HEK293 (cell line): ENCODE measurements at regions not wholly inside any gene's neighbourhood (a gene's known extent, or its start where the extent isn't known, plus 50 kb on each side); places are given as distances from the start of the nearest gene placed in this dataset.

Experiments
- CTCF ChIA-PET: fragments of 350-600 bp; formaldehyde crosslinking; extraction: SDS; loops from one replicate; lab custom pipeline; 2021; ENCODE audit warnings: antibody characterized with exemption; lab: Yijun Ruan, JAX
- POLR2A ChIA-PET: fragments of 300-600 bp; formaldehyde crosslinking; extraction: SDS; loops from one replicate; lab custom pipeline; 2020; ENCODE audit warnings: antibody characterized with exemption, inconsistent platforms; lab: Yijun Ruan, JAX
- H3K27ac ChIP-seq: fragments of 200-500 bp; sonication (Bioruptor generic); 2 replicates; pipeline ENCODE4 v1.5.1; 2014; ENCODE audit warnings: low read depth, low read length, control low read depth, inconsistent platforms; ENCODE audit errors: extremely low read depth
- H3K36me3 ChIP-seq, 2 experiments: fragments of 200-500 bp in 1 of 2; sonication (Bioruptor generic) in 1 of 2; 1 replicate in 1 of 2; 2 replicates in 1 of 2; pipeline ENCODE4 v1.5.1; 2014 to 2017; ENCODE audit warnings: inconsistent platforms in 2 of 2, low read length in 2 of 2; ENCODE audit not compliant: control insufficient read depth in 2 of 2, insufficient read depth in 1 of 2
- H3K4me1 ChIP-seq: fragments of 200-500 bp; sonication (Bioruptor generic); 2 replicates; pipeline ENCODE4 v1.5.1; 2014; ENCODE audit warnings: mild to moderate bottlenecking, low read length, inconsistent platforms; ENCODE audit not compliant: control insufficient read depth, insufficient read depth
- H3K4me3 ChIP-seq: 2 replicates; pipeline ENCODE4 v1.5.1; 2011; ENCODE audit warnings: low read depth, mild to moderate bottlenecking, control low read depth, low read length, moderate library complexity
- H3K9me3 ChIP-seq: fragments of 200-500 bp; sonication (Bioruptor generic); 2 replicates; pipeline ENCODE4 v1.5.1; 2014; ENCODE audit warnings: low read depth, low read length, inconsistent platforms; ENCODE audit not compliant: control insufficient read depth, insufficient read depth
- OVOL3 ChIP-seq: fragments of 450-650 bp; formaldehyde crosslinking; IDR thresholded peaks from 2 replicates; pipeline ENCODE4 v1.5.1; 2016; ENCODE audit warnings: missing biosample characterization, missing genetic modification characterization
- SALL2 ChIP-seq: fragments of 450-650 bp; formaldehyde crosslinking; IDR thresholded peaks from 2 replicates; pipeline ENCODE4 v1.5.0; 2017; ENCODE audit warnings: missing biosample characterization, mild to moderate bottlenecking, missing genetic modification characterization, borderline replicate concordance
- SCRT2 ChIP-seq: fragments of 450-650 bp; formaldehyde crosslinking; IDR thresholded peaks from 2 replicates; pipeline ENCODE4 v1.5.1; 2016; ENCODE audit warnings: missing biosample characterization, missing genetic modification characterization
- SETDB1 ChIP-seq: IDR thresholded peaks from one replicate; pipeline ENCODE4 v1.6.1; 2017; ENCODE audit warnings: mild to moderate bottlenecking, low read length, moderate library complexity, mixed read lengths; ENCODE audit not compliant: insufficient read length
- WT1 ChIP-seq: fragments of 450-650 bp; formaldehyde crosslinking; IDR thresholded peaks from 2 replicates; pipeline ENCODE4 v1.5.1; 2016; ENCODE audit warnings: missing biosample characterization, missing genetic modification characterization
- ZBTB17 ChIP-seq: fragments of 450-650 bp; formaldehyde crosslinking; IDR thresholded peaks from 2 replicates; pipeline ENCODE4 v1.5.1; 2016; ENCODE audit warnings: missing biosample characterization, missing genetic modification characterization
- ZBTB20 ChIP-seq: fragments of 450-650 bp; formaldehyde crosslinking; IDR thresholded peaks from 2 replicates; pipeline ENCODE4 v1.5.1; 2016; ENCODE audit warnings: missing biosample characterization, missing genetic modification characterization
- ZFP41 ChIP-seq: fragments of 450-650 bp; formaldehyde crosslinking; IDR thresholded peaks from 2 replicates; pipeline ENCODE4 v1.5.1; 2016; ENCODE audit warnings: missing biosample characterization, missing genetic modification characterization, borderline replicate concordance
- ZIC2 ChIP-seq: fragments of 450-650 bp; formaldehyde crosslinking; IDR thresholded peaks from 2 replicates; pipeline ENCODE4 v1.5.1; 2016; ENCODE audit warnings: missing biosample characterization, missing genetic modification characterization
- ZNF133 ChIP-seq: fragments of 450-650 bp; formaldehyde crosslinking; IDR thresholded peaks from 2 replicates; pipeline ENCODE4 v1.5.1; 2016; ENCODE audit warnings: missing biosample characterization, missing genetic modification characterization
- ZNF155 ChIP-seq: fragments of 450-650 bp; formaldehyde crosslinking; IDR thresholded peaks from 2 replicates; pipeline ENCODE4 v1.5.1; 2016; ENCODE audit warnings: missing biosample characterization, missing genetic modification characterization
- ZNF16 ChIP-seq: fragments of 450-650 bp; formaldehyde crosslinking; IDR thresholded peaks from 2 replicates; pipeline ENCODE4 v1.5.1; 2016; ENCODE audit warnings: low read depth, missing biosample characterization, missing genetic modification characterization
- ZNF248 ChIP-seq: fragments of 450-650 bp; formaldehyde crosslinking; IDR thresholded peaks from 2 replicates; pipeline ENCODE4 v1.5.1; 2017; ENCODE audit warnings: missing biosample characterization, missing genetic modification characterization
- ZNF266 ChIP-seq: fragments of 450-650 bp; formaldehyde crosslinking; IDR thresholded peaks from 2 replicates; pipeline ENCODE4 v1.5.1; 2016; ENCODE audit warnings: missing biosample characterization, missing genetic modification characterization, low read depth
- ZNF501 ChIP-seq: fragments of 450-650 bp; formaldehyde crosslinking; IDR thresholded peaks from 2 replicates; pipeline ENCODE4 v1.5.1; 2016; ENCODE audit warnings: missing biosample characterization, missing genetic modification characterization
- ZNF549 ChIP-seq: fragments of 450-650 bp; IDR thresholded peaks from 2 replicates; pipeline ENCODE4 v1.5.1; 2018; ENCODE audit warnings: missing biosample characterization, missing genetic modification characterization, mild to moderate bottlenecking, inconsistent platforms, moderate library complexity
- ZNF596 ChIP-seq: fragments of 450-650 bp; IDR thresholded peaks from 2 replicates; pipeline ENCODE4 v1.5.0; 2018; ENCODE audit warnings: missing biosample characterization, mild to moderate bottlenecking, missing genetic modification characterization, moderate library complexity
- ZNF610 ChIP-seq: fragments of 450-650 bp; formaldehyde crosslinking; IDR thresholded peaks from 2 replicates; pipeline ENCODE4 v1.5.1; 2016; ENCODE audit warnings: missing biosample characterization, missing genetic modification characterization, borderline replicate concordance
- ZNF621 ChIP-seq: fragments of 450-650 bp; formaldehyde crosslinking; IDR thresholded peaks from 2 replicates; pipeline ENCODE4 v1.5.1; 2017; ENCODE audit warnings: missing biosample characterization, missing genetic modification characterization
- ZNF660 ChIP-seq: fragments of 450-650 bp; IDR thresholded peaks from 2 replicates; pipeline ENCODE4 v1.5.1; 2018; ENCODE audit warnings: missing biosample characterization, mild to moderate bottlenecking, missing genetic modification characterization
- ZNF670 ChIP-seq: fragments of 450-650 bp; formaldehyde crosslinking; IDR thresholded peaks from 2 replicates; pipeline ENCODE4 v1.5.1; 2016; ENCODE audit warnings: missing biosample characterization, missing genetic modification characterization, low read depth
- ZNF707 ChIP-seq: fragments of 450-650 bp; formaldehyde crosslinking; IDR thresholded peaks from 2 replicates; pipeline ENCODE4 v1.5.1; 2016; ENCODE audit warnings: missing biosample characterization, missing genetic modification characterization
- ZNF76 ChIP-seq: fragments of 450-650 bp; formaldehyde crosslinking; IDR thresholded peaks from 2 replicates; pipeline ENCODE4; 2016; ENCODE audit warnings: low read depth, missing biosample characterization, missing genetic modification characterization, borderline replicate concordance
- ZNF777 ChIP-seq: fragments of 450-650 bp; formaldehyde crosslinking; IDR thresholded peaks from 2 replicates; pipeline ENCODE4 v1.5.1; 2017; ENCODE audit warnings: missing biosample characterization, missing genetic modification characterization, borderline replicate concordance
- ZNF830 ChIP-seq: fragments of 450-650 bp; IDR thresholded peaks from 2 replicates; pipeline ENCODE4 v1.5.0; 2018; ENCODE audit warnings: missing biosample characterization, missing genetic modification characterization, low read depth, mild to moderate bottlenecking, moderate library complexity
- ZNF843 ChIP-seq: fragments of 450-650 bp; formaldehyde crosslinking; IDR thresholded peaks from 2 replicates; pipeline ENCODE4 v1.5.1; 2016; ENCODE audit warnings: missing biosample characterization, missing genetic modification characterization
- ZSCAN16 ChIP-seq: fragments of 450-650 bp; formaldehyde crosslinking; IDR thresholded peaks from 2 replicates; pipeline ENCODE4 v1.5.1; 2016; ENCODE audit warnings: missing biosample characterization, missing genetic modification characterization
- ZXDB ChIP-seq: fragments of 450-650 bp; formaldehyde crosslinking; IDR thresholded peaks from 2 replicates; pipeline ENCODE4 v1.5.1; 2016; ENCODE audit warnings: missing biosample characterization, missing genetic modification characterization
- TF ChIP-seq, protein P1 (sequence below): fragments of 450-650 bp; formaldehyde crosslinking; IDR thresholded peaks from 2 replicates; pipeline ENCODE4 v1.5.1; 2016; ENCODE audit warnings: missing biosample characterization, missing genetic modification characterization
- TF ChIP-seq, protein P2 (sequence below): fragments of 450-650 bp; formaldehyde crosslinking; IDR thresholded peaks from 2 replicates; pipeline ENCODE4 v1.5.1; 2016; ENCODE audit warnings: missing biosample characterization, missing genetic modification characterization
- TF ChIP-seq, protein P3 (sequence below): fragments of 450-650 bp; formaldehyde crosslinking; IDR thresholded peaks from 2 replicates; pipeline ENCODE4 v1.5.1; 2016; ENCODE audit warnings: missing biosample characterization, missing genetic modification characterization

DNA sequence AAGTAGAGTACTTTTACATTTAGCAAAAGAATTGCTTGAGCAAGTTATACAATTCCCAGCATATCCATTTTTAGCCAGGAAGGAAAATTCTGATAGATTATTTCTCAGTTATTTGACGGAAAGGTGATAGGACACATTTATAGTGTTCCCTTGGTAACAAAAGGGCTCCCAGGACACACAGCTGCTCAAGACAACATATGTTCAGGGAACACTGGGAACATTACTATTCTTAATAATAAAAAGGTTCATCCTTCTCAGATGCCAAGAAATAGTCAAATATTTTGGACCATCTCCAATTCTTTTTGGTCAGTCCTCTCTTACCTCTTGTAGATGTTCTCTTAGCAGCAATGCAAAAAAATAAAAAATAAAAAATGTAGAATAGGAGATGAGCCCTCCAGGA, 66.8 kb upstream of the SMAD1 start (continued):
- TF ChIP-seq, protein P1, sequence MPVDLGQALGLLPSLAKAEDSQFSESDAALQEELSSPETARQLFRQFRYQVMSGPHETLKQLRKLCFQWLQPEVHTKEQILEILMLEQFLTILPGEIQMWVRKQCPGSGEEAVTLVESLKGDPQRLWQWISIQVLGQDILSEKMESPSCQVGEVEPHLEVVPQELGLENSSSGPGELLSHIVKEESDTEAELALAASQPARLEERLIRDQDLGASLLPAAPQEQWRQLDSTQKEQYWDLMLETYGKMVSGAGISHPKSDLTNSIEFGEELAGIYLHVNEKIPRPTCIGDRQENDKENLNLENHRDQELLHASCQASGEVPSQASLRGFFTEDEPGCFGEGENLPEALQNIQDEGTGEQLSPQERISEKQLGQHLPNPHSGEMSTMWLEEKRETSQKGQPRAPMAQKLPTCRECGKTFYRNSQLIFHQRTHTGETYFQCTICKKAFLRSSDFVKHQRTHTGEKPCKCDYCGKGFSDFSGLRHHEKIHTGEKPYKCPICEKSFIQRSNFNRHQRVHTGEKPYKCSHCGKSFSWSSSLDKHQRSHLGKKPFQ (tag by site-specific recombination), result no peak
- TF ChIP-seq WT1 (tag by site-specific recombination) (no peak), ZSCAN16 (no peak), ZNF266 (tag by site-specific recombination) (no peak), SCRT2 (tag by site-specific recombination) (no peak), ZNF248 (tag by site-specific recombination) (no peak), SETDB1 (no peak), ZBTB20 (tag by site-specific recombination) (no peak), ZNF133 (tag by site-specific recombination) (no peak), ZNF155 (tag by site-specific recombination) (no peak), ZFP41 (tag by site-specific recombination) (no peak)

DNA sequence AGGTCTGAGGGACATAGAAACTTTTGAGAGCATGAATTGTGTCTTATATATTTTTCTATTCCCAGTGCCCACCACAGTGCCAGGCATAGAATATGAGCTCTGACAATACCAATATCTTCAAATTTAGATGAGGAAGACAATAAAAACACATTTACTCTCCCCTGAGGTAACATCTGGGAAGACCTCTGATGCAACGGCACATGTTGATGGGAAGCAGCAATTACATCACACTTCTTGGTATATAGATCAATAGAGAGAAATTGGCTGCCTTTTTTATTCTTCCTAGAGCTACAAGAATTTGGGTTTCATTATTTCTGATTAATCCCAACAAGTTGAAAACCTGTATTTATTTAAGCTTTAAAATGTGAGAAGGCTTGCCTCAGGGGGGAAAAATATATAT, 67.4 kb upstream of the SMAD1 start:
- Histone ChIP-seq H3K36me3 (no peaks in the 10 kb centered on the region), H3K9me3 (no peaks in the 10 kb centered on the region), H3K4me3 (no peak overlapping the region), H3K27ac (no peak overlapping the region), H3K4me1 (no peaks in the 10 kb centered on the region)
- TF ChIP-seq ZNF660 (no peak), ZNF830 (no peak), ZNF501 (tag by site-specific recombination) (no peak), ZBTB17 (no peak), ZNF16 (tag by site-specific recombination) (no peak), ZNF621 (tag by site-specific recombination) (no peak), ZNF777 (tag by site-specific recombination) (no peak)
- ChIA-PET CTCF (no interaction called here), POLR2A (no interaction called here)

DNA sequence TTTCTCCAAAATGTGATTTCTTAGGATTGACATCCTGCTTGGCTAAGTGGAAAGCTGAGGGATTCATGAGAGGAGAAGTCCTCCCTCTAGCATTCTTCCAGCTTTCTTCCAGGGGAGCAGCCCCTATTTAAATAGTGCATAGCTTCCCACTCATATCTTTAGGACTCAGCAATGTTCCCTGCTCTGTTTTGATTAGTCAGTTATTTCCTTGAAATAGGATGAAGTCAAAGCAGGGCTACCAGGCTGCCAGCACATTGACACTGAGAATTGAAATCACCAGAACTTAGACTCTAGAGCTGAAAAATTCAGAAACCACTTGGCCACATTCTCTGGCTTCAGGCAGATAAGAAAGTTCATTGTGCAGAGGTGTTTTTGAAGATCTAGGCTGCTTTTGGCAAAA, 74.7 kb upstream of the SMAD1 start:
- H3K9me3 ChIP-seq, result no peaks in the 10 kb centered on the region
- H3K27ac ChIP-seq, result no peak overlapping the region
- H3K36me3 ChIP-seq, result no peaks in the 10 kb centered on the region
- no peaks in the 10 kb centered on the region for H3K4me1 ChIP-seq
- POLR2A ChIA-PET, result no interaction called here
- no peak overlapping the region for H3K4me3 ChIP-seq
- CTCF ChIA-PET, result no interaction called here
- TF ChIP-seq ZXDB (tag by site-specific recombination), result no peak
- no peak for TF ChIP-seq ZIC2 (tag by site-specific recombination)
- TF ChIP-seq, protein P2, sequence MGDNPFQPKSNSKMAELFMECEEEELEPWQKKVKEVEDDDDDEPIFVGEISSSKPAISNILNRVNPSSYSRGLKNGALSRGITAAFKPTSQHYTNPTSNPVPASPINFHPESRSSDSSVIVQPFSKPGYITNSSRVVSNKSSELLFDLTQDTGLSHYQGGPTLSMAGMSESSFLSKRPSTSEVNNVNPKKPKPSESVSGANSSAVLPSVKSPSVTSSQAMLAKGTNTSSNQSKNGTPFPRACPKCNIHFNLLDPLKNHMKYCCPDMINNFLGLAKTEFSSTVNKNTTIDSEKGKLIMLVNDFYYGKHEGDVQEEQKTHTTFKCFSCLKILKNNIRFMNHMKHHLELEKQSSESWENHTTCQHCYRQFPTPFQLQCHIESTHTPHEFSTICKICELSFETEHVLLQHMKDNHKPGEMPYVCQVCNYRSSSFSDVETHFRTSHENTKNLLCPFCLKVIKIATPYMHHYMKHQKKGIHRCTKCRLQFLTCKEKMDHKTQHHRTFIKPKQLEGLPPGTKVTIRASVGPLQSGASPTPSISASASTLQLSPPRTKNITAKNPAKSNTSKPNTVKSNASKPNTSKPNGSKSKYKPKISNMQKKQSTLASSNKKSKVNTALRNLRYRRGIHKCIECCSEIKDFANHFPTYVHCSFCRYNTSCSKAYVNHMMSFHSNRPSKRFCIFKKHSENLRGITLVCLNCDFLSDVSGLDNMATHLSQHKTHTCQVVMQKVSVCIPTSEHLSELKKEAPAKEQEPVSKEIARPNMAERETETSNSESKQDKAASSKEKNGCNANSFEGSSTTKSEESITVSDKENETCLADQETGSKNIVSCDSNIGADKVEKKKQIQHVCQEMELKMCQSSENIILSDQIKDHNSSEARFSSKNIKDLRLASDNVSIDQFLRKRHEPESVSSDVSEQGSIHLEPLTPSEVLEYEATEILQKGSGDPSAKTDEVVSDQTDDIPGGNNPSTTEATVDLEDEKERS, result no peak
- no peak for TF ChIP-seq ZNF621 (tag by site-specific recombination)
- no peak for TF ChIP-seq ZNF610
- no peak for TF ChIP-seq ZNF549
- TF ChIP-seq ZNF670, result no peak
- TF ChIP-seq ZNF843 (tag by site-specific recombination), result no peak
- TF ChIP-seq OVOL3, result no peak
- no peak for TF ChIP-seq ZNF596 (tag by site-specific recombination)
- TF ChIP-seq, protein P3, sequence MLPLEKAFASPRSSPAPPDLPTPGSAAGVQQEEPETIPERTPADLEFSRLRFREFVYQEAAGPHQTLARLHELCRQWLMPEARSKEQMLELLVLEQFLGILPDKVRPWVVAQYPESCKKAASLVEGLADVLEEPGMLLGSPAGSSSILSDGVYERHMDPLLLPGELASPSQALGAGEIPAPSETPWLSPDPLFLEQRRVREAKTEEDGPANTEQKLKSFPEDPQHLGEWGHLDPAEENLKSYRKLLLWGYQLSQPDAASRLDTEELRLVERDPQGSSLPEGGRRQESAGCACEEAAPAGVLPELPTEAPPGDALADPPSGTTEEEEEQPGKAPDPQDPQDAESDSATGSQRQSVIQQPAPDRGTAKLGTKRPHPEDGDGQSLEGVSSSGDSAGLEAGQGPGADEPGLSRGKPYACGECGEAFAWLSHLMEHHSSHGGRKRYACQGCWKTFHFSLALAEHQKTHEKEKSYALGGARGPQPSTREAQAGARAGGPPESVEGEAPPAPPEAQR, result no peak
- no peak for TF ChIP-seq ZNF76 (tag by site-specific recombination)
- no peak for TF ChIP-seq ZNF707
- TF ChIP-seq SALL2 (tag by site-specific recombination), result no peak
